Hepatocyte (in vitro differentiated cells): ENCODE measurements at regions not wholly inside any gene's neighbourhood (a gene's known extent, or its start where the extent isn't known, plus 50 kb on each side); places are given as distances from the start of the nearest gene placed in this dataset.

Experiments used
- EZH2 ChIP-seq: fragments of 200-600 bp; sonication (generic); IDR thresholded peaks from 2 replicates; pipeline ENCODE4 v1.6.1; 2016; ENCODE audit warnings: antibody characterized with exemption, mild to moderate bottlenecking, borderline replicate concordance
- EZH2phosphoT487 ChIP-seq: fragments of 200-600 bp; sonication (generic); IDR thresholded peaks from one replicate; pipeline ENCODE4 v1.6.1; 2018; ENCODE audit warnings: antibody characterized with exemption, mild to moderate bottlenecking, low read depth, moderate library complexity; ENCODE audit not compliant: unreplicated experiment, severe bottlenecking
- TF ChIP-seq, protein P1 (sequence below): fragments of 200-600 bp; sonication (generic); IDR thresholded peaks from 2 replicates; pipeline ENCODE4 v1.5.1; 2016; ENCODE audit warnings: antibody characterized with exemption, mild to moderate bottlenecking; ENCODE audit not compliant: poor library complexity

DNA sequence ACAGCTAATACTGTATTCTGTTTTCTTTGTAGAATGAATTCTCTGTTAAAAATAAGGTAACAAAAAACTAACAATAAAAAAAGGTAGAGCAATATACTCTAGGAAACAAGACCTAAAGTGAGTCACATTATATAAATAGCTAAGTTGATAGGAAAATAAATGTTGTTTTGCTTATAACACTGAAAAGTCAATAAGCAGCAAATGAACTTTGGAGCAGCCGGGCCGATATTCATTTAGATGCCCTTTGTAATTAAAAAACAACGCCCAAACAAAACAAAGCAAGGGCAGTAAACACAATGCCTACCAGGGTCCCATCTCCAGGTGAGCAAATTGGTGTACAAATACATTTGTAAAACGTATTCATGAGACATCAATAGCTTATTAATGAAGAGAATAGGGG is 227.6 kb upstream of the FOXN3 start:
- TF ChIP-seq, protein P1, sequence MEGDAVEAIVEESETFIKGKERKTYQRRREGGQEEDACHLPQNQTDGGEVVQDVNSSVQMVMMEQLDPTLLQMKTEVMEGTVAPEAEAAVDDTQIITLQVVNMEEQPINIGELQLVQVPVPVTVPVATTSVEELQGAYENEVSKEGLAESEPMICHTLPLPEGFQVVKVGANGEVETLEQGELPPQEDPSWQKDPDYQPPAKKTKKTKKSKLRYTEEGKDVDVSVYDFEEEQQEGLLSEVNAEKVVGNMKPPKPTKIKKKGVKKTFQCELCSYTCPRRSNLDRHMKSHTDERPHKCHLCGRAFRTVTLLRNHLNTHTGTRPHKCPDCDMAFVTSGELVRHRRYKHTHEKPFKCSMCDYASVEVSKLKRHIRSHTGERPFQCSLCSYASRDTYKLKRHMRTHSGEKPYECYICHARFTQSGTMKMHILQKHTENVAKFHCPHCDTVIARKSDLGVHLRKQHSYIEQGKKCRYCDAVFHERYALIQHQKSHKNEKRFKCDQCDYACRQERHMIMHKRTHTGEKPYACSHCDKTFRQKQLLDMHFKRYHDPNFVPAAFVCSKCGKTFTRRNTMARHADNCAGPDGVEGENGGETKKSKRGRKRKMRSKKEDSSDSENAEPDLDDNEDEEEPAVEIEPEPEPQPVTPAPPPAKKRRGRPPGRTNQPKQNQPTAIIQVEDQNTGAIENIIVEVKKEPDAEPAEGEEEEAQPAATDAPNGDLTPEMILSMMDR, result no peak
- TF ChIP-seq EZH2 (no peak), EZH2phosphoT487 (no peak)
